Fibroblast of lung (primary cell): ENCODE measurements at regions not wholly inside any gene's neighbourhood (a gene's known extent, or its start where the extent isn't known, plus 50 kb on each side); places are given as distances from the start of the nearest gene placed in this dataset.
A peak's percentile ranks its signal among the peaks of the same experiment; 100 is the strongest.

ENCODE experiments used
- DNase-seq, 2 donors: peaks; one replicate each; pipeline versions ENCODE4 v3.0.0 to v3.0.0-alpha.2; 2010; ENCODE audit warnings: low read depth in 2 of 2
- H2AFZ ChIP-seq: 2 replicates; pipeline ENCODE4 v1.5.1; 2012; ENCODE audit warnings: low read length, control low read depth, inconsistent platforms
- H3K27ac ChIP-seq: 2 replicates; pipeline ENCODE4 v1.5.1; 2011; ENCODE audit warnings: low read length, control low read depth; ENCODE audit not compliant: insufficient read depth
- H3K27me3 ChIP-seq: 2 replicates; pipeline ENCODE4 v1.5.1; 2011; ENCODE audit warnings: mild to moderate bottlenecking, low read length; ENCODE audit not compliant: control insufficient read depth, insufficient read depth
- H3K36me3 ChIP-seq: 2 replicates; pipeline ENCODE4 v1.5.1; 2011; ENCODE audit warnings: low read length; ENCODE audit not compliant: control insufficient read depth, insufficient read depth
- H3K4me1 ChIP-seq: 2 replicates; pipeline ENCODE4 v1.5.1; 2011; ENCODE audit warnings: low read length; ENCODE audit not compliant: control insufficient read depth, insufficient read depth; ENCODE audit errors: extremely low read depth
- H3K4me2 ChIP-seq: 2 replicates; pipeline ENCODE4 v1.5.1; 2011; ENCODE audit warnings: low read length, control low read depth; ENCODE audit not compliant: insufficient read depth; ENCODE audit errors: extremely low read depth
- H3K4me3 ChIP-seq, 4 experiments: fragments of 200-600 bp in 1 of 4; sonication (generic) in 1 of 4; replicated peaks in 1 of 4; 2 replicates each; pipeline ENCODE4 v1.5.1; 2011 to 2016; ENCODE audit warnings: low read length in 4 of 4, low read depth in 3 of 4, mild to moderate bottlenecking in 3 of 4, control low read depth in 2 of 4, inconsistent platforms in 1 of 4, mixed read lengths in 1 of 4; ENCODE audit not compliant: insufficient read depth in 1 of 4; ENCODE audit errors: control extremely low read depth in 1 of 4
- H3K79me2 ChIP-seq: 2 replicates; pipeline ENCODE4 v1.5.1; 2012; ENCODE audit warnings: mild to moderate bottlenecking, low read length, inconsistent platforms; ENCODE audit not compliant: control insufficient read depth, insufficient read depth
- H3K9ac ChIP-seq: 2 replicates; pipeline ENCODE4 v1.5.1; 2011; ENCODE audit warnings: mild to moderate bottlenecking, low read length, control low read depth; ENCODE audit not compliant: insufficient read depth
- H3K9me3 ChIP-seq: 2 replicates; pipeline ENCODE4 v1.5.1; 2012; ENCODE audit warnings: low read depth, low read length; ENCODE audit not compliant: control insufficient read depth, insufficient read depth
- H4K20me1 ChIP-seq: 2 replicates; pipeline ENCODE4 v1.5.1; 2011; ENCODE audit warnings: low read length; ENCODE audit not compliant: control insufficient read depth, insufficient read depth; ENCODE audit errors: extremely low read depth
- CTCF ChIP-seq, 2 donors: IDR thresholded peaks in 1 of 2; conservative IDR thresholded peaks in 1 of 2; 1 replicate in 1 of 2; 2 replicates in 1 of 2; pipeline ENCODE4 v1.5.1; 2011 to 2012; ENCODE audit warnings: low read length in 2 of 2, control low read depth in 1 of 2, inconsistent platforms in 1 of 2, low read depth in 1 of 2, mild to moderate bottlenecking in 1 of 2
- EZH2 ChIP-seq: IDR thresholded peaks from 2 replicates; pipeline ENCODE4 v1.5.1; 2012; ENCODE audit warnings: low read length, control low read depth, mild to moderate bottlenecking; ENCODE audit errors: missing control alignments

- Histone ChIP-seq H3K9ac (no peak overlapping the region), H3K4me3 (no peak overlapping the region), H3K9me3 (no peaks in the 10 kb centered on the region), H4K20me1 (no peaks in the 10 kb centered on the region), H3K4me1 (no peaks in the 10 kb centered on the region), H3K27me3 (no peaks in the 10 kb centered on the region), H3K36me3 (no peaks in the 10 kb centered on the region), H3K27ac (no peak overlapping the region), H3K4me2 (no peak overlapping the region), H3K79me2 (no peaks in the 10 kb centered on the region), H2AFZ (no peak overlapping the region)
- TF ChIP-seq CTCF (conservative IDR thresholded peaks at IDR 0.05 in 1 of 2, IDR thresholded peaks at IDR 0.05 in 1 of 2; ENCODE audit: low read depth in 1 of 2, low read length in 2 of 2) (no peak), EZH2 (no peak)
- no peak for DNase-seq
Measured at GRCh38 chr21:16695074-16695473, 817.8 kb upstream of the CXADR start.

GRCh38 chr21:16707274-16707673 lies 805.6 kb upstream of the CXADR start:
- DNase-seq, result no peak
- no peak overlapping the region for H3K4me2 ChIP-seq
- H3K9me3 ChIP-seq, result no peaks in the 10 kb centered on the region
- no peak overlapping the region for H3K4me3 ChIP-seq
- no peaks in the 10 kb centered on the region for H3K79me2 ChIP-seq
- no peaks in the 10 kb centered on the region for H3K36me3 ChIP-seq
- no peaks in the 10 kb centered on the region for H4K20me1 ChIP-seq
- no peak overlapping the region for H3K9ac ChIP-seq
- no peak for TF ChIP-seq EZH2
- no peak for TF ChIP-seq CTCF (conservative IDR thresholded peaks at IDR 0.05 in 1 of 2, IDR thresholded peaks at IDR 0.05 in 1 of 2; ENCODE audit: low read depth in 1 of 2, low read length in 2 of 2)
- H3K27ac ChIP-seq, result no peak overlapping the region
- H3K27me3 ChIP-seq, result no peaks in the 10 kb centered on the region
- H2AFZ ChIP-seq, result no peak overlapping the region
- no peaks in the 10 kb centered on the region for H3K4me1 ChIP-seq

- no peaks in the 10 kb centered on the region for H4K20me1 ChIP-seq
- no peaks in the 10 kb centered on the region for H3K4me1 ChIP-seq
- no peaks in the 10 kb centered on the region for H3K27me3 ChIP-seq
- no peak overlapping the region for H3K9ac ChIP-seq
- DNase-seq, result peak; percentile 25 to 55
- no peak for TF ChIP-seq CTCF (conservative IDR thresholded peaks at IDR 0.05 in 1 of 2, IDR thresholded peaks at IDR 0.05 in 1 of 2; ENCODE audit: low read depth in 1 of 2, low read length in 2 of 2)
- no peak for TF ChIP-seq EZH2
- no peak overlapping the region for H3K4me2 ChIP-seq
- H3K4me3 ChIP-seq, result no peak overlapping the region
- H2AFZ ChIP-seq, result no peak overlapping the region
- H3K79me2 ChIP-seq, result no peaks in the 10 kb centered on the region
- H3K27ac ChIP-seq, result no peak overlapping the region
- H3K9me3 ChIP-seq, result no peaks in the 10 kb centered on the region
- H3K36me3 ChIP-seq, result no peaks in the 10 kb centered on the region
Measured at GRCh38 chr21:16708101-16708835, 804.6 kb upstream of the CXADR start.
